ENCODE measurements at regions not wholly inside any gene's neighbourhood (a gene's known extent, or its start where the extent isn't known, plus 50 kb on each side); places are given as distances from the start of the nearest gene placed in this dataset.

DNA sequence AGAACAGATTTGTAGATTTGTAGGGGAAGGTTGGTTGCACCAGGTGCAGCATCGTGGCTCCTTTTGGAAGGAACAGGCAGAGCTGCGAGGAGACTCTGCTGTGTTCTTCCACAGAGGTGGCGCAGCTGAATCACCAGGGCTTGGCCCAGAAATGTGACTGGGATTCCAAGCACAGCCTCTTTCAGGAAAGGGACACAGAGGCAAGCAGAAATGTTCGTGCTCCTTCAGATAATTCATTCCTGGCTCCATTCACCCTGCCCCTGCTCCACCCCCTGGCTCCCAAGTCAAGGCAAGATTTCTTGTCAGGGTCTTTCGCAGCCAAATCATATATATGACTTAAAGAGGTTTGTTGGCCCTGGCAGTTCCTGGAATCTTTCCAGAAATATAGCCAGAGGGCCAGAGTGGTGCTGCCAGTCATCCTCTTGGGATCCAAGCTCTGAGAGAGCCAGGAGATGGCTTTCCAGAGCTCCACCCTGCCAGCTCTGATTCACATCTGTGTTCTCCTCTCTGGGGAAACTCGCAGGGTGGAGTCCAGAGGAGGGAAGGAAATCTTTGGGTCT is 203.9 kb upstream of the TANK start:
- CTCF ChIA-PET: no interaction called here
- Mint-ChIP-seq H3K36me3 (no peaks in the 10 kb centered on the region), H3K27ac (no peak overlapping the region), H3K9me3 (no peaks in the 10 kb centered on the region), H3K27me3 (peaks cover 3% of the 10 kb centered on the region), H3K4me3 (no peak overlapping the region), H3K4me1 (no peaks in the 10 kb centered on the region)
- DNase-seq: no peak

DNA sequence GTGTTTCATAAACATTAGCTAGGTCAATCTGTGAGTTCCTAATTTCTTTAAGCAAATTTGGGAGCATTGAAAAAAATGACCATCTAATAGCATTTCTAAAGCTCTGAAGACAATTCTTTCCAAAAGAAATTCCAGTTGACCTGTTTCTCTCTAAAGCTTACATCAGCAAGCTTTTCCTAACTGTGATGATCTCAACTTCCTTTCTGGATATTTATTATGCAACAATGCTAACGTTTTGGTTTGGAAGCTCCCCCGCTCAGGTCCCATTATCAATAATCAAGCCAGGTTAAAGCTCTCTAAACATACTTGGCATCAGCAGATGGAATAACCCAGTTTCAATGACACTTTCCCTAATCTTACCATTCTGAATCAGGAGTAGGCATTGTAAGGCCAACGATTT is 196.3 kb upstream of the TANK start:
- no peak for DNase-seq
- H3K4me3 Mint-ChIP-seq: no peak overlapping the region
- H3K4me1 Mint-ChIP-seq: no peaks in the 10 kb centered on the region
- no peaks in the 10 kb centered on the region for H3K36me3 Mint-ChIP-seq
- CTCF ChIA-PET: interaction anchor here (2.1 kb wide), 1 partner anchor 30 kb away, joined by 7 read pairs; no protein-coding TSS in a partner anchor
- no peaks in the 10 kb centered on the region for H3K9me3 Mint-ChIP-seq
- peaks cover 10% of the 10 kb centered on the region for H3K27me3 Mint-ChIP-seq
- H3K27ac Mint-ChIP-seq: no peak overlapping the region

DNA sequence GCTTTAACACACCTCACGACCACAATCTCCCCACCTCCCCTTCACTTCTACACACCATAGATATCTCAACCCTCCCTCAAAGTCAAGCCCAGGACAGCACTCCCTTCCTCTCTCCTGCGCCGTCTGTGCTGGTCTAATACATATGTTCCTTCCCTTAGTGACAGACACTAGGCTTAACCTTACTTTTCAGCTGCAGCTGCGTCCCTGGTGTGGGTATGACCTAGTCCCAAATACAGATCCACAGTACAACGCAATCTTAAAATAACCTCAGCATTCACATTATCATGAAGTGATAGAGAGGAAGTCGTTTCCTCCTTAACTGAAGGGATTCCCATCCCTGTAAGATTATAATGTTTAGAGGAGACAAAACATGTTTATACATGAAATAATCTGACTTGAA is 192.7 kb upstream of the TANK start:
- no peaks in the 10 kb centered on the region for H3K36me3 Mint-ChIP-seq
- peaks cover 3% of the 10 kb centered on the region for H3K4me1 Mint-ChIP-seq
- H3K4me3 Mint-ChIP-seq: no peak overlapping the region
- H3K27ac Mint-ChIP-seq: no peak overlapping the region
- CTCF ChIA-PET: no interaction called here
- H3K27me3 Mint-ChIP-seq: peaks cover 13% of the 10 kb centered on the region
- DNase-seq: no peak
- H3K9me3 Mint-ChIP-seq: no peaks in the 10 kb centered on the region

DNA sequence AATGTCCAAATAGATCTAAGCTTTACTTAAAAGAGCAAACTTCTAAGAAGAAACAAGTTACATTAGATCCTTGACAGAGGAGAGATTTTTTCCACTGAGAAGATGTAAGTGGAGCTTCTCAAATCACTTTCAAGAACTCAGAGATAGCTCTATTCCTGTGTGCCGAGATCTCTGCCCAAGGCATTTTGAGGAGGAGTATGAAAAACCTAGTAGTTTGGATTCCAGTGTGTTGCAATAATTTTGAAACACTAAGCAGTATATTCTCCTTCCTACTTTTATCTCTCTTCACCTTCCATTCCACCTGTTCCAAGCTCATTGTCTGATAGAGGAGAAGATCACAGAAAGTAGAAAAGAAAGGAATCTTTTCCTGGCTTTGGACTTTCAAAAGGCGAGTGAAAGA is 192.0 kb upstream of the TANK start:
- no peak overlapping the region for H3K4me3 Mint-ChIP-seq

DNA sequence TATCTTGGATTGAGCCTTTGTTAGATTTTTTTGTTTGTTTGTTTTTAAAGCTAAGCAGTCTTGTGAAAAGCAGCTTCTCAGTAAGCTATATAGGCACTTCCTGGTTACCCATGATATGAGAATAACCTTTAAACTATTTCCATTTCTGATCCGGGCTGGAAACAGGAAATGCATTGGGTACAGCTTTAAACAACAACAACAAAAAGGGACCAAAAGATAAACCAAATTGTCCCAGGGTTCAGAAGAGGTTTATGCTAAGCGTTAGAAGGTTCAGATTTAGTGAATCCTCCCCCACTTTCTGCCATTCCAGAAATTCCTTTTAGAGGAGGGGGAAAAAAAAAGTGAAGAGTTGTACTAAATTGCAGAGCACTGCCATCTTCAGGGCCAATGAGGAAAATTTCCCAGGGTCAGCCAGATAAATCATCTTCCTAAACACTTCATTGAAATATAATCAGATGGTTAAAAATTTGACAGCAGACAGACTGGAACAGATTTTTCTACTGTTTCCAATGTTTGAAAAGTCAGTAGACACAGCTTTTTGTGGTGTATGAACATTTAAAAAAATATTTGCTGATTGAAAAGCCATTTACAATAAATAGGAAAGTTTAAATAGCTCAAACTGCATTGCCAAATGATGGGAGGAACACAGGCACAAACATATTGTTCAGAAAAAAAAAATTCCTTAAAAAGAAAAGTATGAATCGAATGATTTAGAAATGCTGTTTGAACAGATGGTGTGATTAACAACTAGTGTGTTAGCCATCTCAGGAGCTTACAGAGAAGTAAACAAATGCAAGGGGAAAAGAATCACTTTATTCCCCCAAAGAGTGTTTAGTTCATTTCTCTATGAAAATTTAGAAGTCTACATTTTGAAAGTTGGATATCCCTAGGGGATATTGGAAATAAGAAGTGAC is 189.9 kb upstream of the TANK start:
- no peaks in the 10 kb centered on the region for H3K36me3 Mint-ChIP-seq
- H3K27me3 Mint-ChIP-seq: peaks cover 13% of the 10 kb centered on the region
- H3K4me3 Mint-ChIP-seq: no peak overlapping the region
- peaks cover 3% of the 10 kb centered on the region for H3K4me1 Mint-ChIP-seq
- CTCF ChIA-PET: interaction anchor here (0.6 to 2.3 kb wide), 17 partner anchors 10 to 874 kb away, joined by 3 to 23 read pairs (median 4); no protein-coding TSS in a partner anchor
- H3K27ac Mint-ChIP-seq: no peak overlapping the region
- DNase-seq: no peak
- H3K9me3 Mint-ChIP-seq: no peaks in the 10 kb centered on the region

More for the DNA sequence above, 192.0 kb upstream of the TANK start:
- no peak overlapping the region for H3K27ac Mint-ChIP-seq
- peaks cover 3% of the 10 kb centered on the region for H3K4me1 Mint-ChIP-seq
- no peak for DNase-seq
- peaks cover 13% of the 10 kb centered on the region for H3K27me3 Mint-ChIP-seq
- H3K9me3 Mint-ChIP-seq: no peaks in the 10 kb centered on the region
- CTCF ChIA-PET: interaction anchor here (0.7 to 1.1 kb wide), 2 partner anchors 715 to 1230 kb away, joined by 3 to 4 read pairs; no protein-coding TSS in a partner anchor
- no peaks in the 10 kb centered on the region for H3K36me3 Mint-ChIP-seq

DNA sequence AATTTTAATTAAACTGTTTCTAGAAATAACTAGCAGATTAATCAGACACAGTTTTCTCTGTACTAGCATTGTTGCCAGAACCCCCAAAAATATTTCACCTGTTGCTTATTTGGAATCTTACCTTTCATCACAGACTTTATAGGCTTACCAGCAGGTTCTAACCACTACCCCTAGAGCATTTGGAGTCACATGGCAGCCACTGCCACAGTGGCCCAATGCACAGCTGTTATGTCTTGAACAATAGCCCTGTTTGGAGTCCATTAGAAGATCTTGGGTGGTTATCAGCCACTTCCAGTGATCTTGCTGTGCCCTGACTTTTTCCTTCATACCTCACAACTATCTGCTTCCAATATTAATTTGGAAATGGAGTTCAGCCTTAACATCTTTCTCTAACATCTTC is 186.2 kb upstream of the TANK start:
- CTCF ChIA-PET: interaction anchor here (0.8 kb wide), 1 partner anchor 19 kb away, joined by 5 read pairs; no protein-coding TSS in a partner anchor
- H3K27ac Mint-ChIP-seq: no peak overlapping the region
- peaks cover 3% of the 10 kb centered on the region for H3K27me3 Mint-ChIP-seq
- no peak overlapping the region for H3K4me3 Mint-ChIP-seq
- peaks cover 3% of the 10 kb centered on the region for H3K4me1 Mint-ChIP-seq
- no peaks in the 10 kb centered on the region for H3K9me3 Mint-ChIP-seq
- DNase-seq: no peak
- H3K36me3 Mint-ChIP-seq: no peaks in the 10 kb centered on the region

DNA sequence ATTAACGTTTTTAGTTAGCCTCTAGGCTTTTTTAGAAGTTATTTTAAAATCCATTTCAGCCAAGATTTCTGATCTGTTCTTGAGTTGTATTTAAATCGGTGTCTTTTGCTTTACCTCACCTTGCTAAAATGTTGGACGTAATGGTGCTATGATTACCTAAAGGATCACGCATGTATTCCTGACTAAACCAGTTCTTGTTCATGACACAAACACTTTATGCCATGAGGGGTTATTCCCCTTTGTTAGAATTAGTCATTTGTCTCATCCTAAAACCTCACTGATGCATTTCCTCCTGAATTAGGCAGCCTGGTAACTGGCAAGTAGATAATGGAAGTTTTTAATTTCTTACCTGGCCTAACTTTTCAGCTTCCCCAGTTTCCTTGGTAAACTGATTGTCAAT is 185.4 kb upstream of the TANK start:
- Mint-ChIP-seq H3K4me1 (peaks cover 3% of the 10 kb centered on the region), H3K4me3 (no peak overlapping the region), H3K27ac (no peak overlapping the region), H3K36me3 (no peaks in the 10 kb centered on the region), H3K27me3 (peaks cover 3% of the 10 kb centered on the region), H3K9me3 (no peaks in the 10 kb centered on the region)
- DNase-seq: no peak
- CTCF ChIA-PET: interaction anchor here (0.8 kb wide), 1 partner anchor 18 kb away, joined by 5 read pairs; no protein-coding TSS in a partner anchor

DNA sequence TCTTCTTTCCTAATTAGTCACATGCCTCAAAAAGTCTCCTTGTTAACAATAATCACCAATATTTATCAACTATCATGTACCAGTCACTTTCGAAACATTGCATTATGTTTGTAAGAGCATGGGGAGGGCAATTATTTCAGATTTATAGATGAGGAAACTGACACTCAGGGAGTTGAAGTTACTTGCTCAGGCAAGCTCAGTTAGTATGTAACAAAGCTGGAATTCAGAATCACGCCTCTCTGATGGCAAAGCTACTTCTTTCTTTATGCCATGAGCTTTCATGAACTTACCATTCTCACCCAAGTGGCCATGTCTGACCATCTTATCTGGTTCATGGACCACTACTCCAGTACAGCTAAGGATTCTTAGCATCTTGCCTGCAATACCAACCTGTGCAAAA is 183.4 kb upstream of the TANK start:
- no peaks in the 10 kb centered on the region for H3K9me3 Mint-ChIP-seq
- no peak overlapping the region for H3K27ac Mint-ChIP-seq
- CTCF ChIA-PET: interaction anchor here (1.0 kb wide), 1 partner anchor 87 kb away, joined by 4 read pairs; no protein-coding TSS in a partner anchor
- no peak overlapping the region for H3K4me3 Mint-ChIP-seq
- no peaks in the 10 kb centered on the region for H3K4me1 Mint-ChIP-seq
- H3K36me3 Mint-ChIP-seq: no peaks in the 10 kb centered on the region
- H3K27me3 Mint-ChIP-seq: no peaks in the 10 kb centered on the region
- no peak for DNase-seq

DNA sequence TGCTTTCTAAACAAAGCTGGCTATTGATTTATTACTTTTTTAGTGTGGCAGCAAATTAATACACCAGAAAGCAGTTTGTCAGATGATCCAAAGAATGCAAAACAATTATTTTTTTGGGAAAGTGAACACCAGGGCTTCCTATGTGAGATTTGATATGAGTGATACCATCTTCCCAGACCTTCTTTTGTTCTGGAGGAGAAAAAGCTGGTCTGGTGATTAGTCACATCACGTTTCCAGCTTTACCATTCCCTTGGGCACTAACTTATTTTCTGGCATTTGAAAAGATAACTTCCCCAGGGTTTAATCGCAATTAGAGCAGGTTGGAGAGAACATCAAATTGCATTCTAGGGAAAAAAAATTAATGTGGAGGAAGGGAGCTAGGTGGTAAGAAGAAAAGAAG is 182.9 kb upstream of the TANK start:
- Mint-ChIP-seq H3K36me3 (no peaks in the 10 kb centered on the region), H3K9me3 (no peaks in the 10 kb centered on the region), H3K27me3 (no peaks in the 10 kb centered on the region), H3K27ac (no peak overlapping the region), H3K4me3 (no peak overlapping the region), H3K4me1 (no peaks in the 10 kb centered on the region)
- no peak for DNase-seq
- CTCF ChIA-PET: interaction anchor here (0.6 to 1.0 kb wide), 3 partner anchors 17 to 748 kb away, joined by 3 to 4 read pairs (median 3); no protein-coding TSS in a partner anchor

DNA sequence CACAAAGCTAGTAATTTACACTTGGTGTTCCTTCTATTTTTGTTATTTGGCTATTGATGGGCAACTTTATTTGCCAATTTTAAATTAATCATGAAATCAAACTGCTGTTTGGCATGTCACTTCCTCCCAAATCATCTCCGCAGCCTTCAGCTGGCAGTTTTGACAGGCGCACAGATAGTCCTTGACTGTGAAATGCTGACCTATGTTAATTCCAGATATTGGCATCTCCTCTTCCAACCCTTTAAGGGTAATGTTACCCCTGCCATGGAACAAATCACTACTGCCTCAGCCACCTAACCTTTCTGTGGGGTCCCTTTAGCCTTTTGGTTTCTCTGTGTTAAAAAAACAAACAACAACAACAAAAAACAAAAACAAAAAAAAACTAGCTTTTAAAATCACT is 182.4 kb upstream of the TANK start:
- CTCF ChIA-PET: interaction anchor here (0.6 kb wide), 3 partner anchors 16 to 748 kb away, joined by 3 read pairs; no protein-coding TSS in a partner anchor
- no peaks in the 10 kb centered on the region for H3K9me3 Mint-ChIP-seq

DNA sequence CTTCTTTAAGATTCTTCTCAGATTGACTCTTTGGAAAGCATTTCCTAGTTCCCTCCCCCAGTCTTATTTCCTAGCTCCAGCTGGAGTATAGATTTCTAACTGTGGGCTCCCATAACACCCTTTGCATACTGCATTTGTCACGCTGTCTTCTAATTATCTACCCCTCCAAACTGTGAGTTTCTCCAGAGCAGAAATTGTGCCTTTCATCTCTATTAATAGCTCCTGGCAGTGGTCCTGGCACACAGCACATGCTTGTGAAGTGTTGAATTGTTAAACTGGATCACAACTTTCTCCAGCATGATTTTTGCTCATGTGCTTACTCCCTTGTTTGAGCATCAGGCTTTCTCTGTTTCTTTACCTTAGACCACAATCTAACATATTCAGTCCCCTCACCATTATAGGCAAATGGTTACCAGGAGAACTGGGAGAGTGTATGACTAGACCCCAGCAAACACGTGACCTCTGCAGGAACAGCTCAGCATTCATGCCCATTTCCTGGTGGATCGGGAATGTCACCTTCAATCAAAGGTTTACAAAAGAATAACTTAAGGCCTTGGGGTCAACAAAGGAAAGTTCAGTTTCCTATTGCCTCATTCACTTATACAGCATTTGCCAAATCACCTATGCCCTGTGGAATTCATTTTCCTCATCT is 175.7 kb upstream of the TANK start:
- Mint-ChIP-seq H3K27ac (no peak overlapping the region), H3K9me3 (no peaks in the 10 kb centered on the region), H3K4me1 (no peaks in the 10 kb centered on the region), H3K4me3 (no peak overlapping the region), H3K36me3 (no peaks in the 10 kb centered on the region), H3K27me3 (no peaks in the 10 kb centered on the region)
- CTCF ChIA-PET: interaction anchor here (2.2 kb wide), 1 partner anchor 10 kb away, joined by 7 read pairs; no protein-coding TSS in a partner anchor
- no peak for DNase-seq

More for the DNA sequence above, 182.4 kb upstream of the TANK start:
- Mint-ChIP-seq H3K27me3 (no peaks in the 10 kb centered on the region), H3K4me1 (no peaks in the 10 kb centered on the region), H3K36me3 (no peaks in the 10 kb centered on the region), H3K4me3 (no peak overlapping the region), H3K27ac (no peak overlapping the region)
- no peak for DNase-seq

DNA sequence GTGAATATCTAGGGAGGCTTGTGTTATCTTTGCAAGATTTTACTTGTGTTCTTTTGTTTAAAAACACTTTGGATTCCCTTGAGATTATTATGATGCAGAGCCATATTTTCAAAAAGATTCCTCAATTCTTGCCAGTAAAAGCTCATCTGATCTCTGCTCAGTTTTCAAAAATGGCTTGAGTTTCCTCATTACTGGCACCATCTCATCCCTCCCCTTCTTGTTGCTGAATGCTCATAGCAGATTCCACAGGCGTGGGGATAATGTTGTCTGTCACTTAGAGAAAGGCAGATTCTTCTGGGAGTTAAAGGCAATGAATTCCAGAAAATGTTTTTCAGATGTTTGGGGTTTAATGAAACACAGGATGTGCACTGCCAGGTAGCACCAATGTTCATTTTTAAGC is 170.4 kb upstream of the TANK start:
- Mint-ChIP-seq H3K4me3 (no peak overlapping the region), H3K36me3 (no peaks in the 10 kb centered on the region), H3K4me1 (peaks cover 7% of the 10 kb centered on the region), H3K27me3 (no peaks in the 10 kb centered on the region), H3K27ac (no peak overlapping the region), H3K9me3 (no peaks in the 10 kb centered on the region)
- CTCF ChIA-PET: interaction anchor here (0.8 to 1.2 kb wide), 2 partner anchors 74 to 878 kb away, joined by 3 to 4 read pairs; no protein-coding TSS in a partner anchor
- DNase-seq: no peak

DNA sequence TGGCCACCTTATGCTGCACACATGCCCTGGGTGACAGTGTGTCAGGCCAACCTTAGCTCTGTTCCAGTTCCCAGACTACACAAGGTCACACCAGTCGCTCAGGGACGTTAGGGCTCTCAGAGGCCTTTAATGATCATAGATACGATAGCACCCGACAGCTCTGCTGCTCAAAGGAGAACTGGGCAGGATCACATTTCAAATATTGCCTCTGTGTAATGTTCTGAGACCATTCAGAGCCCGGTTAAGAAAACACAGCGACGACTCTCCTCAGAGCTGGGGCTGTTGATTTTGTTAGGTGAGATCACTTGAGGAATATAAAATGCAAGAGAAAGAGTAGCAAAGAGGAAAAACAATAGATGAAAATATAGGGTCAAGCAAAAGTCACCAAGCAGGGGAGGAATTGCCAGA is 166.6 kb upstream of the TANK start:
- CTCF ChIA-PET: interaction anchor here (0.6 to 4.4 kb wide), 21 partner anchors 9 to 904 kb away, joined by 3 to 44 read pairs (median 4); no protein-coding TSS in a partner anchor
- Mint-ChIP-seq H3K4me3 (no peak overlapping the region), H3K27me3 (no peaks in the 10 kb centered on the region), H3K9me3 (no peaks in the 10 kb centered on the region), H3K4me1 (peaks cover 7% of the 10 kb centered on the region), H3K27ac (no peak overlapping the region), H3K36me3 (no peaks in the 10 kb centered on the region)
- no peak for DNase-seq

All from activated naive CD4-positive, alpha-beta T cell treated with anti-CD3 and anti-CD28 coated beads, Interleukin-2, amount 10 ng/mL, durations not matched to agents 7 days and 5 days (primary cell).